ENCODE measurements at regions not wholly inside any gene's neighbourhood (a gene's known extent, or its start where the extent isn't known, plus 50 kb on each side); places are given as distances from the start of the nearest gene placed in this dataset.

GRCh38 chrX:13195340-13195739, 124.5 kb downstream of the ATXN3L start:
- TF ChIP-seq CTCF (conservative IDR thresholded peaks at IDR 0.05; ENCODE audit: low read depth, low read length): no peak
- no peak for TF ChIP-seq EZH2 (IDR thresholded peaks at IDR 0.05; ENCODE audit: low read length, unreplicated experiment)
- TF ChIP-seq EZH2phosphoT487 (IDR thresholded peaks at IDR 0.05; ENCODE audit: borderline replicate concordance, low read length): no peak

All from PC-3 (cell line).